ENCODE measurements at regions not wholly inside any gene's neighbourhood (a gene's known extent, or its start where the extent isn't known, plus 50 kb on each side); places are given as distances from the start of the nearest gene placed in this dataset.

- intact Hi-C loops (cut with DNase I; ENCODE audit: low total_unique reads), result no loop called here
- no peak overlapping the region for H3K4me3 ChIP-seq
- DNase-seq, result no peak
- peaks cover 0 to 7% (median 0%) of the 10 kb centered on the region in 7 donors for H3K27me3 ChIP-seq (replicated peaks in 1 of 7)
- H3K4me1 ChIP-seq, result no peaks in the 10 kb centered on the region
- 78 to 92% (median 87%) methylated on average over 2 of the region's 2 CpGs for WGBS, 5 donors
- TF ChIP-seq POLR2A (IDR thresholded peaks at IDR 0.05), result no peak
- no peak for TF ChIP-seq POLR2AphosphoS5 (IDR thresholded peaks at IDR 0.05)
- no peak for TF ChIP-seq CTCF (IDR thresholded peaks at IDR 0.05 in 8 of 11, conservative IDR thresholded peaks at IDR 0.05 in 3 of 11)
- H3K9me3 ChIP-seq, result peaks cover 0 to 37% (median 7%) of the 10 kb centered on the region in 8 donors
- no peaks in the 10 kb centered on the region for H3K36me3 ChIP-seq
- no peak overlapping the region for H3K27ac ChIP-seq
Measured at GRCh38 chr16:5386989-5387388, 289.4 kb upstream of the EEF2KMT start.

- no peak overlapping the region for H3K27ac ChIP-seq
- H3K9me3 ChIP-seq, result peaks cover 0 to 35% (median 7%) of the 10 kb centered on the region in 8 donors
- intact Hi-C loops (cut with DNase I; ENCODE audit: low total_unique reads), result no loop called here
- WGBS, 5 donors, result 46 to 68% (median 58%) methylated on average over 3 of the region's 3 CpGs
- DNase-seq, result no peak
- no peak overlapping the region for H3K4me3 ChIP-seq
- no peaks in the 10 kb centered on the region for H3K36me3 ChIP-seq
- no peaks in the 10 kb centered on the region for H3K4me1 ChIP-seq
- peaks cover 0 to 5% (median 0%) of the 10 kb centered on the region in 7 donors for H3K27me3 ChIP-seq (replicated peaks in 1 of 7)
- no peak for TF ChIP-seq CTCF (IDR thresholded peaks at IDR 0.05 in 8 of 11, conservative IDR thresholded peaks at IDR 0.05 in 3 of 11)
- TF ChIP-seq POLR2AphosphoS5 (IDR thresholded peaks at IDR 0.05), result no peak
- no peak for TF ChIP-seq POLR2A (IDR thresholded peaks at IDR 0.05)
Measured at GRCh38 chr16:5385811-5386210, 288.2 kb upstream of the EEF2KMT start.

GRCh38 chr16:5385115-5385514, 287.5 kb upstream of the EEF2KMT start:
- TF ChIP-seq POLR2A (IDR thresholded peaks at IDR 0.05) (no peak), CTCF (IDR thresholded peaks at IDR 0.05 in 8 of 11, conservative IDR thresholded peaks at IDR 0.05 in 3 of 11) (no peak), POLR2AphosphoS5 (IDR thresholded peaks at IDR 0.05) (no peak)
- H3K4me1 ChIP-seq, result peaks cover 0 to 4% (median 0%) of the 10 kb centered on the region in 6 donors
- H3K27ac ChIP-seq, result no peak overlapping the region
- no peak for DNase-seq
- no peak overlapping the region for H3K4me3 ChIP-seq
- intact Hi-C loops (cut with DNase I; ENCODE audit: low total_unique reads), result no loop called here
- H3K27me3 ChIP-seq (replicated peaks in 1 of 7), result no peaks in the 10 kb centered on the region
- WGBS, 5 donors, result 72 to 91% (median 87%) methylated on average over 2 of the region's 2 CpGs
- H3K36me3 ChIP-seq, result no peaks in the 10 kb centered on the region
- H3K9me3 ChIP-seq, result peaks cover 0 to 31% (median 7%) of the 10 kb centered on the region in 8 donors

- TF ChIP-seq POLR2AphosphoS5 (IDR thresholded peaks at IDR 0.05), result no peak
- TF ChIP-seq POLR2A (IDR thresholded peaks at IDR 0.05), result no peak
- no peak for TF ChIP-seq CTCF (IDR thresholded peaks at IDR 0.05 in 8 of 11, conservative IDR thresholded peaks at IDR 0.05 in 3 of 11)
- no peak overlapping the region for H3K4me3 ChIP-seq
- peaks cover 0 to 31% (median 7%) of the 10 kb centered on the region in 8 donors for H3K9me3 ChIP-seq
- no peaks in the 10 kb centered on the region for H3K36me3 ChIP-seq
- DNase-seq, result no peak
- no peaks in the 10 kb centered on the region for H3K27me3 ChIP-seq (replicated peaks in 1 of 7)
- H3K4me1 ChIP-seq, result peaks cover 0 to 5% (median 0%) of the 10 kb centered on the region in 6 donors
- no peak overlapping the region for H3K27ac ChIP-seq
- 71 to 82% (median 76%) methylated on average over 2 of the region's 2 CpGs for WGBS, 5 donors
- intact Hi-C loops (cut with DNase I; ENCODE audit: low total_unique reads), result no loop called here
Measured at GRCh38 chr16:5383737-5384136, 286.1 kb upstream of the EEF2KMT start.
